ENCODE measurements at regions not wholly inside any gene's neighbourhood (a gene's known extent, or its start where the extent isn't known, plus 50 kb on each side); places are given as distances from the start of the nearest gene placed in this dataset.

GRCh38 chrX:76915836-76916235 lies 488.3 kb downstream of the MAGEE1 start:
- no peak for TF ChIP-seq CTCF (IDR thresholded peaks at IDR 0.05)

GRCh38 chrX:76918033-76918432 lies 490.5 kb downstream of the MAGEE1 start:
- TF ChIP-seq CTCF (IDR thresholded peaks at IDR 0.05), result no peak

- no peak for TF ChIP-seq CTCF (IDR thresholded peaks at IDR 0.05)
Observed at GRCh38 chrX:76919761-76920160, 492.3 kb downstream of the MAGEE1 start.

- TF ChIP-seq CTCF (IDR thresholded peaks at IDR 0.05), result no peak
Observed at GRCh38 chrX:76920607-76921006, 493.1 kb downstream of the MAGEE1 start.

GRCh38 chrX:76921176-76921575 lies 493.7 kb downstream of the MAGEE1 start:
- no peak for TF ChIP-seq CTCF (IDR thresholded peaks at IDR 0.05)

GRCh38 chrX:76922100-76922499 lies 494.6 kb downstream of the MAGEE1 start:
- no peak for TF ChIP-seq CTCF (IDR thresholded peaks at IDR 0.05)

GRCh38 chrX:76931518-76931917 lies 504.0 kb downstream of the MAGEE1 start:
- TF ChIP-seq CTCF (IDR thresholded peaks at IDR 0.05), result no peak

GRCh38 chrX:76957485-76957884 lies 489.7 kb upstream of the FGF16 start:
- TF ChIP-seq CTCF (IDR thresholded peaks at IDR 0.05), result no peak

Data from LNCAP (cell line).